Panc1 (cell line): ENCODE measurements at regions not wholly inside any gene's neighbourhood (a gene's known extent, or its start where the extent isn't known, plus 50 kb on each side); places are given as distances from the start of the nearest gene placed in this dataset.

Experiments
- ATAC-seq: fragments of 200-7000 bp; cut with Tn5 transposase; 2 replicates; pipeline ENCODE4 v1.9.1; 2020; ENCODE audit warnings: mild to moderate bottlenecking, moderate library complexity
- BruUV-seq: library from RNA; stranded (reverse); fragments of 400-500 nt; replicated peaks from 2 replicates; lab custom pipeline; 2021; lab: Mats Ljungman, UMichigan
- CTCF ChIA-PET: fragments of 300-600 bp; sonication (Branson Sonifier 250); formaldehyde crosslinking; loops from one replicate; lab custom pipeline; 2022; ENCODE audit warnings: antibody characterized with exemption; lab: Charles Lee
- POLR2A ChIA-PET: fragments of 300-600 bp; sonication (Branson Sonifier 250); formaldehyde crosslinking; loops from one replicate; lab custom pipeline; 2022; ENCODE audit warnings: antibody characterized with exemption; lab: Charles Lee
- DNase-seq: peaks from one replicate; pipeline ENCODE4 v3.0.0-alpha.2; 2010; ENCODE audit warnings: low read depth, low spot score
- H3K27ac ChIP-seq: 2 replicates; pipeline ENCODE4 v1.5.1; 2011; ENCODE audit warnings: mild to moderate bottlenecking, low read length, inconsistent platforms
- H3K27me3 ChIP-seq: fragments of 200-500 bp; sonication (Bioruptor generic); 2 replicates; pipeline ENCODE4 v1.6.0; 2014; ENCODE audit warnings: low read length, inconsistent platforms; ENCODE audit not compliant: control insufficient read depth, insufficient read depth
- H3K36me3 ChIP-seq: fragments of 200-500 bp; sonication (Bioruptor generic); 2 replicates; pipeline ENCODE4 v1.5.1; 2014; ENCODE audit warnings: inconsistent platforms, mild to moderate bottlenecking, low read length, moderate library complexity; ENCODE audit not compliant: control insufficient read depth, insufficient read depth
- H3K4me1 ChIP-seq: 2 replicates; pipeline ENCODE4 v1.5.1; 2011; ENCODE audit warnings: inconsistent platforms, mild to moderate bottlenecking, low read length, moderate library complexity; ENCODE audit not compliant: control insufficient read depth, insufficient read depth
- H3K4me3 ChIP-seq, 2 experiments: 2 replicates each; pipeline ENCODE4 v1.5.1; 2011 to 2012; ENCODE audit warnings: low read depth in 2 of 2, low read length in 2 of 2, mild to moderate bottlenecking in 2 of 2, inconsistent platforms in 1 of 2, moderate library complexity in 1 of 2
- H3K9me3 ChIP-seq: fragments of 200-500 bp; sonication (Bioruptor generic); 2 replicates; pipeline ENCODE4 v1.5.1; 2014; ENCODE audit warnings: low read depth, mild to moderate bottlenecking, inconsistent platforms, low read length, moderate library complexity; ENCODE audit not compliant: control insufficient read depth, insufficient read depth
- CTCF ChIP-seq: fragments of 450-650 bp; IDR thresholded peaks from 2 replicates; pipeline ENCODE4 v1.5.1; 2017; ENCODE audit warnings: mild to moderate bottlenecking
- POLR2AphosphoS5 ChIP-seq: IDR thresholded peaks from 2 replicates; pipeline ENCODE4 v1.6.1; 2012; ENCODE audit warnings: mild to moderate bottlenecking, low read depth, low read length, moderate library complexity
- REST ChIP-seq, 2 experiments: IDR thresholded peaks; 2 replicates each; pipeline ENCODE4 v1.6.1; 2011 to 2012; ENCODE audit warnings: low read depth in 2 of 2, control low read depth in 1 of 2, low read length in 1 of 2, mild to moderate bottlenecking in 1 of 2, moderate library complexity in 1 of 2; ENCODE audit not compliant: insufficient read depth in 1 of 2
- SIN3A ChIP-seq: IDR thresholded peaks from 2 replicates; pipeline ENCODE4 v1.6.1; 2012; ENCODE audit warnings: low read depth, mild to moderate bottlenecking, low read length, moderate library complexity, borderline replicate concordance; ENCODE audit not compliant: insufficient read depth
- TCF7L2 ChIP-seq: IDR thresholded peaks from 2 replicates; pipeline ENCODE4 v1.6.1; 2011; ENCODE audit warnings: mild to moderate bottlenecking, low read depth, low read length, inconsistent platforms
- in situ Hi-C: cut with HindIII; loops from 2 replicates; pipeline ENCODE4 v1.10.0; 2016; ENCODE audit warnings: low sequenced_read_pairs, low pct_unique_long_range_greater_than_20kb
- intact Hi-C: fragments of 100-400 bp; cut with micrococcal nuclease; formaldehyde crosslinking; loops from one replicate; pipeline ENCODE4 v1.10.0; 2022; ENCODE audit not compliant: unreplicated experiment

- Histone ChIP-seq H3K36me3 (no peaks in the 10 kb centered on the region), H3K4me3 (no peak overlapping the region), H3K27ac (no peak overlapping the region), H3K9me3 (no peaks in the 10 kb centered on the region), H3K27me3 (no peaks in the 10 kb centered on the region), H3K4me1 (no peaks in the 10 kb centered on the region)
- in situ Hi-C loops (no loop called here), intact Hi-C loops (no loop called here)
- DNase-seq: no peak
- ATAC-seq: no peak
- POLR2A ChIA-PET: no interaction called here
- CTCF ChIA-PET: no interaction called here
- TF ChIP-seq POLR2AphosphoS5 (no peak), REST (IDR thresholded peaks at IDR 0.05; ENCODE audit: insufficient read depth in 1 of 2, low read depth in 2 of 2, low read length in 1 of 2) (no peak), TCF7L2 (no peak), SIN3A (no peak), CTCF (no peak)
- BruUV-seq: no TSS peak
These were observed 726.0 kb downstream of the C4orf33 start for GRCh38 chr4:129821963-129822362.

GRCh38 chr4:129822701-129823100 lies 726.7 kb downstream of the C4orf33 start:
- POLR2A ChIA-PET: no interaction called here
- no TSS peak for BruUV-seq
- Histone ChIP-seq H3K9me3 (no peaks in the 10 kb centered on the region), H3K4me1 (no peaks in the 10 kb centered on the region), H3K4me3 (no peak overlapping the region), H3K27ac (no peak overlapping the region), H3K36me3 (no peaks in the 10 kb centered on the region), H3K27me3 (no peaks in the 10 kb centered on the region)
- intact Hi-C loops (no loop called here), in situ Hi-C loops (no loop called here)
- no peak for TF ChIP-seq REST (IDR thresholded peaks at IDR 0.05; ENCODE audit: insufficient read depth in 1 of 2, low read depth in 2 of 2, low read length in 1 of 2)
- no peak for TF ChIP-seq SIN3A
- TF ChIP-seq TCF7L2: no peak
- TF ChIP-seq CTCF: no peak
- no peak for TF ChIP-seq POLR2AphosphoS5
- ATAC-seq: no peak
- DNase-seq: no peak
- CTCF ChIA-PET: no interaction called here
